Trophoblast cell (in vitro differentiated cells and primary cell): ENCODE measurements at regions not wholly inside any gene's neighbourhood (a gene's known extent, or its start where the extent isn't known, plus 50 kb on each side); places are given as distances from the start of the nearest gene placed in this dataset.

Source experiments
- DNase-seq, 2 donors: peaks; one replicate each; pipeline ENCODE4 v3.0.0-alpha.2; 2016
- H2AFZ ChIP-seq: 2 replicates; pipeline ENCODE4 v1.6.1; 2013; ENCODE audit warnings: low read length, moderate library complexity, mild to moderate bottlenecking; ENCODE audit not compliant: insufficient read depth, poor library complexity
- H2AK5ac ChIP-seq: 2 replicates; pipeline ENCODE4 v1.6.1; 2013; ENCODE audit warnings: mild to moderate bottlenecking, low read length
- H2BK120ac ChIP-seq: 2 replicates; pipeline ENCODE4 v1.6.1; 2013; ENCODE audit warnings: low read length, mild to moderate bottlenecking, moderate library complexity; ENCODE audit not compliant: insufficient read depth, poor library complexity
- H2BK12ac ChIP-seq: 2 replicates; pipeline ENCODE4 v1.6.1; 2013; ENCODE audit warnings: mild to moderate bottlenecking, low read length, moderate library complexity
- H2BK5ac ChIP-seq: 2 replicates; pipeline ENCODE4 v1.6.1; 2013; ENCODE audit warnings: low read length, low read depth, moderate library complexity, mild to moderate bottlenecking; ENCODE audit not compliant: poor library complexity
- H3K14ac ChIP-seq: 2 replicates; pipeline ENCODE4 v1.6.1; 2013; ENCODE audit warnings: mild to moderate bottlenecking, low read length
- H3K18ac ChIP-seq: 2 replicates; pipeline ENCODE4 v1.6.1; 2013; ENCODE audit warnings: mild to moderate bottlenecking, low read length
- H3K23ac ChIP-seq: 2 replicates; pipeline ENCODE4 v1.6.1; 2013; ENCODE audit warnings: low read length
- H3K27ac ChIP-seq: 2 replicates; pipeline ENCODE4 v1.5.1; 2013; ENCODE audit warnings: low read depth, mild to moderate bottlenecking, inconsistent platforms, low read length, moderate library complexity
- H3K27me3 ChIP-seq: 2 replicates; pipeline ENCODE4 v1.6.1; 2013; ENCODE audit warnings: inconsistent platforms, mild to moderate bottlenecking, low read length, moderate library complexity; ENCODE audit not compliant: insufficient read depth
- H3K36me3 ChIP-seq, 2 experiments: 1 replicate in 1 of 2; 2 replicates in 1 of 2; pipeline ENCODE4 v1.6.1; 2013; ENCODE audit warnings: low read length in 2 of 2, mild to moderate bottlenecking in 2 of 2, moderate library complexity in 1 of 2; ENCODE audit not compliant: insufficient read depth in 2 of 2, control insufficient read depth in 1 of 2
- H3K4ac ChIP-seq: 2 replicates; pipeline ENCODE4 v1.6.1; 2013; ENCODE audit warnings: low read depth, mild to moderate bottlenecking, low read length, moderate library complexity
- H3K4me1 ChIP-seq, 2 experiments: 1 replicate in 1 of 2; 2 replicates in 1 of 2; pipeline ENCODE4 v1.6.1; 2013; ENCODE audit warnings: low read length in 2 of 2, mild to moderate bottlenecking in 2 of 2, moderate library complexity in 1 of 2; ENCODE audit not compliant: insufficient read depth in 2 of 2, control insufficient read depth in 1 of 2
- H3K4me2 ChIP-seq: 2 replicates; pipeline ENCODE4 v1.6.1; 2013; ENCODE audit warnings: inconsistent platforms, mild to moderate bottlenecking, low read length, moderate library complexity
- H3K4me3 ChIP-seq: 2 replicates; pipeline ENCODE4 v1.5.1; 2013; ENCODE audit warnings: mild to moderate bottlenecking, low read depth, low read length, inconsistent platforms
- H3K79me1 ChIP-seq: one replicate; pipeline ENCODE4 v1.6.1; 2013; ENCODE audit warnings: low read length
- H3K79me2 ChIP-seq: 2 replicates; pipeline ENCODE4 v1.6.1; 2013; ENCODE audit warnings: low read length, mild to moderate bottlenecking; ENCODE audit not compliant: control insufficient read depth, insufficient read depth, poor library complexity
- H3K9ac ChIP-seq: 2 replicates; pipeline ENCODE4 v1.6.1; 2013; ENCODE audit warnings: mild to moderate bottlenecking, low read length
- H3K9me3 ChIP-seq: 2 replicates; pipeline ENCODE4 v1.6.1; 2013; ENCODE audit warnings: low read depth, mild to moderate bottlenecking, control low read depth, inconsistent platforms, low read length; ENCODE audit not compliant: insufficient read depth
- H4K12ac ChIP-seq: 2 replicates; pipeline ENCODE4 v1.6.1; 2013; ENCODE audit warnings: low read depth, mild to moderate bottlenecking, low read length, moderate library complexity
- H4K8ac ChIP-seq: 2 replicates; pipeline ENCODE4 v1.6.1; 2013; ENCODE audit warnings: low read depth, mild to moderate bottlenecking, low read length, moderate library complexity
- H4K91ac ChIP-seq: one replicate; pipeline ENCODE4 v1.6.1; 2013; ENCODE audit warnings: low read depth, mild to moderate bottlenecking, low read length, moderate library complexity
- WGBS: extraction: QIAGEN DNeasy Blood & Tissue Kit; methylation state at CpG from one replicate; pipeline ENCODE4 v1.1.7; 2013; ENCODE audit warnings: missing lambda C conversion rate; ENCODE audit not compliant: insufficient read length, insufficient coverage; ENCODE audit errors: extremely low coverage; 5-methylcytosine and 5-hydroxymethylcytosine counted together

- Histone ChIP-seq H2BK120ac (no peak overlapping the region), H3K18ac (no peak overlapping the region), H3K4me1 (no peaks in the 10 kb centered on the region), H4K91ac (no peak overlapping the region), H3K4me3 (no peak overlapping the region), H3K27ac (no peak overlapping the region), H3K9ac (no peak overlapping the region), H3K14ac (no peak overlapping the region), H2BK5ac (no peak overlapping the region), H3K79me1 (no peaks in the 10 kb centered on the region), H2AFZ (no peak overlapping the region), H3K36me3 (no peaks in the 10 kb centered on the region), H3K9me3 (no peaks in the 10 kb centered on the region), H3K4me2 (no peak overlapping the region), H2BK12ac (no peak overlapping the region), H3K79me2 (no peaks in the 10 kb centered on the region), H3K4ac (no peak overlapping the region), H4K8ac (no peak overlapping the region), H4K12ac (no peak overlapping the region), H2AK5ac (no peak overlapping the region), H3K23ac (no peak overlapping the region), H3K27me3 (no peaks in the 10 kb centered on the region)
- no peak for DNase-seq
- no CpG with 5 or more reads among the region's 6 CpGs for WGBS
Measured at GRCh38 chr9:81227507-81228245, 461.7 kb downstream of the TLE1 start.

GRCh38 chr9:81225596-81225995 lies 463.8 kb downstream of the TLE1 start:
- no CpG with 5 or more reads among the region's 1 CpG for WGBS
- Histone ChIP-seq H4K8ac (no peak overlapping the region), H3K4ac (no peak overlapping the region), H3K27me3 (no peaks in the 10 kb centered on the region), H4K91ac (no peak overlapping the region), H4K12ac (no peak overlapping the region), H2BK5ac (no peak overlapping the region), H3K79me2 (no peaks in the 10 kb centered on the region), H3K14ac (no peak overlapping the region), H2AK5ac (no peak overlapping the region), H3K9ac (no peak overlapping the region), H3K4me3 (no peak overlapping the region), H3K9me3 (no peaks in the 10 kb centered on the region), H3K4me2 (no peak overlapping the region), H2BK120ac (no peak overlapping the region), H3K27ac (no peak overlapping the region), H3K79me1 (no peaks in the 10 kb centered on the region), H3K23ac (no peak overlapping the region), H3K18ac (no peak overlapping the region), H2AFZ (no peak overlapping the region), H2BK12ac (no peak overlapping the region), H3K36me3 (no peaks in the 10 kb centered on the region), H3K4me1 (no peaks in the 10 kb centered on the region)
- no peak for DNase-seq

GRCh38 chr9:81224166-81225081 lies 464.9 kb downstream of the TLE1 start:
- Histone ChIP-seq H3K36me3 (no peaks in the 10 kb centered on the region), H2AFZ (no peak overlapping the region), H3K18ac (no peak overlapping the region), H3K4me1 (no peaks in the 10 kb centered on the region), H3K14ac (no peak overlapping the region), H2BK5ac (no peak overlapping the region), H3K9ac (no peak overlapping the region), H3K79me1 (no peaks in the 10 kb centered on the region), H2AK5ac (no peak overlapping the region), H4K8ac (no peak overlapping the region), H2BK12ac (no peak overlapping the region), H3K4ac (no peak overlapping the region), H3K4me3 (no peak overlapping the region), H3K23ac (no peak overlapping the region), H3K4me2 (no peak overlapping the region), H4K91ac (no peak overlapping the region), H3K79me2 (no peaks in the 10 kb centered on the region), H3K27me3 (no peaks in the 10 kb centered on the region), H3K9me3 (no peaks in the 10 kb centered on the region), H4K12ac (no peak overlapping the region), H3K27ac (no peak overlapping the region), H2BK120ac (no peak overlapping the region)
- no CpG with 5 or more reads among the region's 8 CpGs for WGBS
- peak; percentile 43 to 89 for DNase-seq

GRCh38 chr9:81214975-81215374 lies 474.4 kb downstream of the TLE1 start:
- Histone ChIP-seq H3K36me3 (no peaks in the 10 kb centered on the region), H2AFZ (no peak overlapping the region), H3K14ac (no peak overlapping the region), H2BK5ac (no peak overlapping the region), H3K4me1 (no peaks in the 10 kb centered on the region), H3K27ac (no peak overlapping the region), H3K4ac (no peak overlapping the region), H2BK120ac (no peak overlapping the region), H3K4me2 (no peak overlapping the region), H3K79me2 (no peaks in the 10 kb centered on the region), H3K4me3 (no peak overlapping the region), H3K79me1 (no peaks in the 10 kb centered on the region), H3K23ac (no peak overlapping the region), H4K12ac (no peak overlapping the region), H2BK12ac (no peak overlapping the region), H4K8ac (no peak overlapping the region), H3K9ac (no peak overlapping the region), H3K27me3 (no peaks in the 10 kb centered on the region), H3K18ac (no peak overlapping the region), H2AK5ac (no peak overlapping the region), H3K9me3 (no peaks in the 10 kb centered on the region), H4K91ac (no peak overlapping the region)
- no peak for DNase-seq
- WGBS: no CpG with 5 or more reads among the region's 1 CpG
